ENCODE measurements at regions not wholly inside any gene's neighbourhood (a gene's known extent, or its start where the extent isn't known, plus 50 kb on each side); places are given as distances from the start of the nearest gene placed in this dataset.

DNA sequence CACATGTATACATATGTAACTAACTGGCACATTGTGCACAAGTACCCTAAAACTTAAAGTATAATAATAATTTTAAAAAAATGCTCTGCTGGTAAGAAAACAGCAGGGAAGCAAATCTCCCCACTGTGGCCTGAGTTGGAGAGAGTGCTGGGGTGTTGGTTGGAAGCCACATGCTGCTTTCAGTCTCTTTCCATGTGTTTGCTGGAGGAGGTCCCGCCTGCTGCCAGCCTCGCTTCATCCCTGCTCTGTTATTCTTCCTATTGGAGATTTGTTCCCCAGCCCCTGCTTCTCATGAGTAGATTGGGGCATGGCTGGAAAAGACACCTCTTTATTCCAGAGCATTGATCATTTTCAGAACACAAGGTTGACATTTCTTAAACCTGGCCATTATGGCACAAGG lies 230.5 kb downstream of the FGF9 start:
- TF ChIP-seq ZFX (CRISPR knock-in tag; IDR thresholded peaks at IDR 0.05) (no peak), ZNF586 (CRISPR knock-in tag; conservative IDR thresholded peaks at IDR 0.05) (no peak), SMC3 (conservative IDR thresholded peaks at IDR 0.05; ENCODE audit: insufficient read depth, low read depth, low read length) (no peak), KLF1 (tag; IDR thresholded peaks at IDR 0.05) (no peak), SP1 (CRISPR knock-in tag; IDR thresholded peaks at IDR 0.05) (no peak), CTCF (IDR thresholded peaks at IDR 0.05 in 2 of 3, conservative IDR thresholded peaks at IDR 0.05 in 1 of 3; ENCODE audit: insufficient read depth in 2 of 3, low read depth in 1 of 3, low read length in 3 of 3) (no peak)
